ENCODE measurements at regions not wholly inside any gene's neighbourhood (a gene's known extent, or its start where the extent isn't known, plus 50 kb on each side); places are given as distances from the start of the nearest gene placed in this dataset.

DNA sequence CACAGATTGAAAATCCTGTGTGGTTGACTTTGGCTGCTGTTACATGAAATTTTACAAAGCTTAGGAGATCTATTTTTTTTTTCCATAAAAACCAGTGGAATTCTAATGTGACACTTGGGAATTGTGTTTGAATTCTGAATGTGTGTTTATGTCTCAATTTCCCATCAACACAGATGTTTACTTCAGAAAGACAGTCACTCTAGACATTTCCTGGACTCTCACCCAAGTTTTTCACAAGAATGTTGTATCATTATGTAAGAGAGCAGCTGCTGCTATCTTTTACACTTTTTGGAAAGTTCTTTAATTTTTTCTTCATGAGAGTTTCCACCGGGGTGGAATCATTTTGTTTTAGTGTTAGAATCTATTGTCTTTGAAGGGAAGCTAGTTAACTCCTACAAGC lies 210.1 kb downstream of the GIPC2 start:
- no peak for TF ChIP-seq POLR2A (IDR thresholded peaks at IDR 0.05)
- TF ChIP-seq, protein P1, sequence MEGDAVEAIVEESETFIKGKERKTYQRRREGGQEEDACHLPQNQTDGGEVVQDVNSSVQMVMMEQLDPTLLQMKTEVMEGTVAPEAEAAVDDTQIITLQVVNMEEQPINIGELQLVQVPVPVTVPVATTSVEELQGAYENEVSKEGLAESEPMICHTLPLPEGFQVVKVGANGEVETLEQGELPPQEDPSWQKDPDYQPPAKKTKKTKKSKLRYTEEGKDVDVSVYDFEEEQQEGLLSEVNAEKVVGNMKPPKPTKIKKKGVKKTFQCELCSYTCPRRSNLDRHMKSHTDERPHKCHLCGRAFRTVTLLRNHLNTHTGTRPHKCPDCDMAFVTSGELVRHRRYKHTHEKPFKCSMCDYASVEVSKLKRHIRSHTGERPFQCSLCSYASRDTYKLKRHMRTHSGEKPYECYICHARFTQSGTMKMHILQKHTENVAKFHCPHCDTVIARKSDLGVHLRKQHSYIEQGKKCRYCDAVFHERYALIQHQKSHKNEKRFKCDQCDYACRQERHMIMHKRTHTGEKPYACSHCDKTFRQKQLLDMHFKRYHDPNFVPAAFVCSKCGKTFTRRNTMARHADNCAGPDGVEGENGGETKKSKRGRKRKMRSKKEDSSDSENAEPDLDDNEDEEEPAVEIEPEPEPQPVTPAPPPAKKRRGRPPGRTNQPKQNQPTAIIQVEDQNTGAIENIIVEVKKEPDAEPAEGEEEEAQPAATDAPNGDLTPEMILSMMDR (IDR thresholded peaks at IDR 0.05) = no peak
- no peak for TF ChIP-seq POLR2AphosphoS5 (IDR thresholded peaks at IDR 0.05)
- TF ChIP-seq EP300 (IDR thresholded peaks at IDR 0.05) = no peak
